ACHN (cell line): ENCODE measurements at regions not wholly inside any gene's neighbourhood (a gene's known extent, or its start where the extent isn't known, plus 50 kb on each side); places are given as distances from the start of the nearest gene placed in this dataset.
"Not testable (repeated sequence)": the region's sequence is repeated elsewhere in the genome, so short reads cannot be mapped to it uniquely, and the experiment has no call there.

Source experiments
- DNase-seq: peaks from one replicate; pipeline ENCODE4 v3.0.0-alpha.2; 2015
- in situ Hi-C: cut with HindIII; loops from 2 replicates; pipeline ENCODE4 v1.10.0; 2017; ENCODE audit warnings: low sequenced_read_pairs, low pct_ligation_motif_present, low pct_unique_long_range_greater_than_20kb

GRCh38 chr15:31433091-31433490 is 106.5 kb downstream of the KLF13 start:
- in situ Hi-C loops: no loop called here
- no peak for DNase-seq

GRCh38 chr15:31433574-31433973 is 106.9 kb downstream of the KLF13 start:
- in situ Hi-C loops: no loop called here
- no peak for DNase-seq

GRCh38 chr15:31434275-31434587 is 107.6 kb downstream of the KLF13 start:
- in situ Hi-C loops: no loop called here
- no peak for DNase-seq

GRCh38 chr15:31434588-31435260 is 108.1 kb downstream of the KLF13 start:
- in situ Hi-C loops: no loop called here
- no peak for DNase-seq

GRCh38 chr15:31435261-31435911 is 108.8 kb downstream of the KLF13 start:
- DNase-seq: peak; percentile 62
- in situ Hi-C loops: no loop called here

DNA sequence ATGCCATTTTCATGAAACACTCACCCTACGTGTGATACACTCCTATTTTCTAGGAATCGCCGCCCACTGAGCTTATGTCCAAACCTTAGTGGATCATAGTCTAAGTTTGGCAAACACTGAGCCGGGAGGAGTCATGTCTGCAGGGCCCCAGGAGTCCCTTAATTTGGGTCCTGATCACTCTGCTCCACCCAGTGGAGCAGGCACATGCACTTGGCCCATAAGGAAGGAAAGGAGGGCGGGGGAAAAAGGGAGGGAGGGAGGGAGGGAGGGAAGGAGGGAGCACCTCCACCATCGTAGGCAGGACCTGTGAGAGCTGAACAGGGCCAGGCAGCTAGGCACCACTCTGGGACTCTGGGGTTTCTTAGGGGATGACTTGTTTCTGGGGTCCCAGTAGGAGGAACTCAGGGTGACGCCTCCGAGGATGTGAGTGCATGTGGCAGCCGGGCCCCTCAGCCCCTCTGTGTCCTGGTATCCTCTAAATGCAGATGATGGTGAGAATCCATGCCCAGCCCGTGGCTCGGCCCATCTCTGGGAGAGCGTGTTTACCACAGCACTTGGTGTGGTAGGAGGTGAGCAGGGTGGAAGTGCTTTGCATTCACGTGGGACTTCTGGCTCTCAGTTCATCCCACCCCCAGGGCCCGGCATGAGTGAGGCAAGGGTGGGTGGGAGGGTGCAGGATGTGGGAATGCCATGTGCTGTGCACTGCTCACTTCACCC is 109.4 kb downstream of the KLF13 start:
- in situ Hi-C loops: no loop called here
- no peak for DNase-seq

DNA sequence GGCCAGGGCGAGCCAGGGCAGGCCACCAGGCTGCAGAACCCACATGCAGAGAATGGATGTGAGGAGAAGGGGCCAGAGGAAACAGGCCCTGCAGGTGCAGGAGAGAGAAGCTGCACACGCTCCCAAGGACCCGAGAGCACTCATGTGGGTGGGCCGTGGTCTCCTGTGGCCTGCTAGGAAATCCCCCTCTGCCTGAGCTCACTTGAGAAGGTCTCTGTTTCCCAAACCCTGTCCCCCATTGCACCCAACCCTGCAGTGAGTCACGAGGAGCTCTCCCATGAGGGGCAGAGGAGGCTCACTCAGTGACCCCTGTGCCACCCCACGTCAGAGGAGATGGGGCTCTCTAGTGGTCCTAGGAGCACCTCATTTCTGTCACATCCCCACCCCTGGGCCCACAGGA is 111.1 kb downstream of the KLF13 start:
- DNase-seq: no peak
- in situ Hi-C loops: no loop called here

DNA sequence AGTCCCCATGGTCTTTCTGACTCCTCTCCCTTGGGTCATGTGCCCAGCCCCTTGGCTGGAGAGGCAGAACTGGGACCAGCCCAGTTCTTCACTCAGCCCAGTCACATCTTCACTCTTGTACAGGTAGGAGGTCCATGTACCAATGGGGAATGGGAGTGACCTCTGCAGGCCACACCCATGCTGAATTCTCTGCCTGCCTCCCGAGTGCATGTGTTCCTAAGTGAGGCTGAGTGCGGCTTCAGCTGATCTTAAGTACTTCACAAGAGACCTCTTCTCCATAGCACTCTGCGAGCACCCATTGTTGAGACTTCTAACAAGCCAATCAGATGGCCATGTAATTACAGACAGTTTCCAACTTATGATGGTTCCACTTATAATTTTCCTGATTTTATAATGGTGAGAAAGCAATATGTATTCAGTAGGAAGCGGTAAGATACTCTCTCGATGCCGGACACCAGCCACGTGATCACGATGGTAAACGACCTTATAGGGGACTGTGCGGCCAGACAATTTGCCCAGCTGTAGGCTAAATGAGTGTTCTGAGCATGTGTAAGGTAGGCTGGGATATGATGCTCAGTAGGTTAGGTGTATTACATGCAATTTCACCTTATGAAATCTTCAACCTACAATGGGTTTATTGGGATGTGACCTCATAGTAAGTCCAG is 112.1 kb downstream of the KLF13 start:
- no peak for DNase-seq
- in situ Hi-C loops: no loop called here

GRCh38 chr15:31439328-31439727 is 112.7 kb downstream of the KLF13 start:
- in situ Hi-C loops: no loop called here
- peak; percentile 26 for DNase-seq

DNA sequence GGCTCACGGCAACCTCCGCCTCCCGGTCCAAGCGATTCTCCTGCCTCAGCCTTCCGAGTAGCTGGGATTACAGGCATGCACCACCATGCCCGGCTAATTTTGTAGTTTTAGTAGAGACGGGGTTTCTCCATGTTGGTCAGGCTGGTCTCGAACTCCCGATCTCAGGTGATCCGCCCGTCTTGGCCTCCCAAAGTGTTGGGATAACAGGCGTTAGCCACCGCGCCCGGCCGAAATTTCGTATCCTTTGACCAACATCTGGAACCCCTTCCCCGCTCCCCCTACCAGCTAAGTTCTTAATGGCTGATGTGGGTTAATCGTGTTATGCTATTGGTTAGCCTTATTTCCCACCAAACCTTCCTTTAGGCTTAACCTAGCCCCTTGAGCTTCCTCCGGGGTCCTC is 113.6 kb downstream of the KLF13 start:
- DNase-seq, in situ Hi-C loops: not testable (repeated sequence)

- in situ Hi-C loops: no loop called here
- DNase-seq: peak; percentile 30
Measured at GRCh38 chr15:31440754-31441311, 114.2 kb downstream of the KLF13 start.

GRCh38 chr15:31442226-31442625 is 115.6 kb downstream of the KLF13 start:
- DNase-seq: no peak
- in situ Hi-C loops: no loop called here

DNA sequence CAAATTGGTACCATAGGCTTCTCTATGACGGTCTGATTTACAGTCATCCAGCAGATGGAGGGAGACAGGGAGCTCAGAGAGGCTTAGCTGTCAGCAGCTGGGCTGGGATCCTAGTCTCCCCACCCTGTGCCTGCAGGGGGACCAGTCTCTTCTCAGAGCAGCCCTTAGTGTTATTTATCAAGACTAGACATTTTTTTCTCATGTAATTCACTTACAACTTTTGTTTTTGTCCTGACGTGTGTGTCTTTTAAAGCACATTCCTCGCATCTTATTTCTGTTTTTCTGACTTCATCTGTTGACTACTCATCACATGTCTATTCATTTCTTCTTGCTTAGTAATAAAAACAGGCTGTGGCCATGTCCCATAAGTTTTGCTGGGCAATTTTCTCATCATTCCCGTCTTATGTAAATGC is 116.1 kb downstream of the KLF13 start:
- DNase-seq: peak; percentile 6

GRCh38 chr15:31444844-31445243 is 118.2 kb downstream of the KLF13 start:
- DNase-seq: no peak
- in situ Hi-C loops: no loop called here

More for the DNA sequence above, 116.1 kb downstream of the KLF13 start:
- in situ Hi-C loops: no loop called here

DNA sequence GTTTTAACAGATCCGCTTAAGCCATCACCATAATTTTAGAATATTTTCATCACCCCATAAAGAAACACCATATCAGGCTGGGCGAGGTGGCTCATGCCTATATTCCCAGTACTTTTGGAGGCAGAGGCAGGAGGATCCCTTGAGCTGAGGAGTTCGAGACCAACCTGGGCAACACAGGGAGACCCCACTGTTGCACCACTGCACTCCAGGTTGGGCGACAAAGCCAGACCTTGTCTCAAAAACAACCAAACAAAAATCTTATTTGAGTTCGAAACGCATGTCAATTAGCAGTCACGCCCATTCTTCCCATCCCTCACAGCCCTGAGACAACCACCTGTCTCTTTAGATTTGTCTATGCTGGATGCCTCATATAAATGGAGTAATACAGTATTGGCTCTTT is 119.9 kb downstream of the KLF13 start:
- no peak for DNase-seq
- in situ Hi-C loops: no loop called here

DNA sequence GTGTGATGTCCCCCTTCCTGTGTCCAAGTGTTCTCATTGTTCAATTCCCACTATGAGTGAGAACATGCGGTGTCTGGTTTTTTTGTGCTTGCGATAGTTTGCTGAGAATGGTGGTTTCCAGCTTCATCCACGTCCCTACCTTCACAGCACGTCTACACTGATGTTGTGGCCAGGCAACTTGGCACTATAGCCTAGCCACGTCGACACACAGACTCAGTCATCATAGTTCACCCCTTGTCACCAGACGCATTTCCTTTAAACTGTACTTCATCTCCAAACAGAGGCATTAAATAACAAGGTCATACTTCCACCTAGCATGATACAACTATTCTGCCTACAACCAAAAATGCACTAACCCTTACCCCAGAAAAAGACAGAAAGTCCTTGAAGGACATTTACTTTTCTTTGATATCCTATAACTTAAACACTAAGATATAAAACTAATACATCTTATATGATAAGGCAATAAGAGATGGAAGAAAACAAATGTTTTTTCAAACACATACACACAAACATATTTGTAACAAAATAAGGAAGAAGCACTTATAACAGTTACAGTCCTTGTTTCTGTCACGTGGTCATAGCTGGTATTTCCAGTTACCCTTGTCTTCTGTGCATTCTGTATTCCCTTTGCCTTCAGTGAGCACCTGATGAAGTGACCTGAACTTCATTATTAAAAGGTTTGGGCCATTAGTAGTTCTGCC is 121.4 kb downstream of the KLF13 start:
- in situ Hi-C loops: no loop called here
- DNase-seq: no peak

GRCh38 chr15:31448635-31448979 is 122.0 kb downstream of the KLF13 start:
- in situ Hi-C loops: no loop called here

DNA sequence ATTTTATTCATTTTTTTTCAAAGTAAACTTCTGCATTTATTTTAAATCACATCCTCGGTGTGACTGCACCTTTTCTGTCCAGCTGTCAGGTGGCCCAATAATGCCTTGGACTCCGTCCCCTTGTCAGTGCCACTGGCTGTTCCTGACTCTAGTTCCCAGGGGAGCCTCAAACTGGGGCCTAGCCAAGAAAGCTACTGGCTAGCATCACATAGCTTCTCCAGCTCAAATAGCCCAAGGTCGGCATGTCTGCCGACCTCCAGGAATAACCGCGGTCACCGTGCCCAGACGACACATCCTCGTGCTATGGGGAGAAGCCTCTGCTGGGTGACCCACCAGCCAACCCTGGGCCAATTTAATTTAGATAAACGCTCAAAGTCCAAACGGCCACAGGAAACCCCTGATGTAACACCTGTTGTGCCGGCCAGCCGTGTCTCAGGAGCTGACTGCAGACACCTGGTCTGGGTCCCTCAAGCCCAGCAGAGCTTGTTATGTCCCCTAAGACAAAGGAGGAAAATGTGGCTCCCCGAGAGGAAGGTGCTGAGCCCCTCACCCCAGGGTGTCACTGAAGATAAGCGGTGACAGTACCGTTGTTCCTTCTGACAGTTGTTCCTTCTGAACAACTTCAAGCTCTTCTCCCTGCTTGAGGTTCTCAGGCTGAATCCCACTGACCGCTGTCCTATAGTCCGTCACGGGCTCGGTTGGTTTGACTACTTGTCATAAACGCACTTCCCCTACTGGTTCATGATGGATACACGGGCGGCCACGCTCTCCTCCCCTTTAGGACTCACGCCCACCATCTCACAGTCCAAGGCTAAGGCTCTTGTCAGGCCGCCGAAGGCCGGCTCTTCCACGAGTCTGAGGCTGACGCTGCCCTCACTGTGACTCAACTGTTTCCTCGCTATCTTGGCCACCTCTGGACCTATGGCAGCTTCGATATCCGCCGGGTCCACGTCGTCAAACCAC is 126.2 kb downstream of the KLF13 start:
- in situ Hi-C loops: no loop called here
- no peak for DNase-seq

More at GRCh38 chr15:31448635-31448979, 122.0 kb downstream of the KLF13 start:
- DNase-seq: no peak
